CD14-positive monocyte (primary cell): ENCODE measurements at regions not wholly inside any gene's neighbourhood (a gene's known extent, or its start where the extent isn't known, plus 50 kb on each side); places are given as distances from the start of the nearest gene placed in this dataset.

ENCODE experiments used
- DNase-seq, 3 donors: peaks; one replicate each; pipeline ENCODE4 v3.0.0-alpha.2; 2011 to 2022
- H2AFZ ChIP-seq: 2 replicates; pipeline ENCODE4 v1.6.0; 2012; ENCODE audit warnings: mild to moderate bottlenecking, low read depth, low read length, inconsistent platforms; ENCODE audit not compliant: insufficient read depth, poor library complexity, severe bottlenecking
- H3K27ac ChIP-seq, 2 donors: 1 replicate in 1 of 2; 2 replicates in 1 of 2; pipeline ENCODE4 v1.5.1; 2012 to 2013; ENCODE audit warnings: low read length in 2 of 2, control low read depth in 1 of 2, inconsistent platforms in 1 of 2, low read depth in 1 of 2, mild to moderate bottlenecking in 1 of 2
- H3K27me3 ChIP-seq, 2 donors: one replicate each; pipeline versions ENCODE4 v1.6.0 to v1.6.1; 2011 to 2013; ENCODE audit warnings: low read length in 2 of 2; ENCODE audit not compliant: control insufficient read depth in 2 of 2, insufficient read depth in 2 of 2
- H3K36me3 ChIP-seq, 2 donors: replicated peaks in 1 of 2; 1 replicate in 1 of 2; 2 replicates in 1 of 2; pipeline versions ENCODE4 v1.5.1 to v1.6.1; 2012 to 2013; ENCODE audit warnings: low read length in 2 of 2, control low read depth in 1 of 2, inconsistent platforms in 1 of 2, mild to moderate bottlenecking in 1 of 2; ENCODE audit not compliant: insufficient read depth in 2 of 2, control insufficient read depth in 1 of 2
- H3K4me1 ChIP-seq, 2 donors: 1 replicate in 1 of 2; 2 replicates in 1 of 2; pipeline versions ENCODE4 v1.5.1 to v1.6.1; 2012 to 2013; ENCODE audit warnings: low read length in 2 of 2, control low read depth in 1 of 2, inconsistent platforms in 1 of 2, mild to moderate bottlenecking in 1 of 2, moderate library complexity in 1 of 2; ENCODE audit not compliant: insufficient read depth in 2 of 2, control insufficient read depth in 1 of 2
- H3K4me2 ChIP-seq: replicated peaks from 2 replicates; pipeline ENCODE3; 2012; ENCODE audit warnings: low read length, moderate library complexity, mild to moderate bottlenecking; ENCODE audit not compliant: poor library complexity, severe bottlenecking; ENCODE audit errors: extremely low read depth
- H3K4me3 ChIP-seq, 3 experiments: fragments of 200-600 bp in 1 of 3; sonication (generic) in 1 of 3; replicated peaks in 1 of 3; 1 replicate in 2 of 3; 2 replicates in 1 of 3; pipeline ENCODE4 v1.5.1; 2011 to 2013; ENCODE audit warnings: low read length in 3 of 3, mild to moderate bottlenecking in 3 of 3, control low read depth in 2 of 3, low read depth in 2 of 3, inconsistent platforms in 1 of 3, moderate library complexity in 1 of 3
- H3K79me2 ChIP-seq: 2 replicates; pipeline ENCODE4 v1.6.0; 2012; ENCODE audit warnings: mild to moderate bottlenecking, control low read depth, inconsistent platforms, low read length, moderate library complexity; ENCODE audit not compliant: insufficient read depth
- H3K9ac ChIP-seq: 2 replicates; pipeline ENCODE4 v1.6.0; 2017; ENCODE audit warnings: low read length, mild to moderate bottlenecking; ENCODE audit not compliant: insufficient read depth, poor library complexity, severe bottlenecking
- H3K9me3 ChIP-seq, 2 donors: replicated peaks in 1 of 2; 1 replicate in 1 of 2; 2 replicates in 1 of 2; pipeline versions ENCODE4 v1.5.1 to v1.6.1; 2012 to 2013; ENCODE audit warnings: low read length in 2 of 2, control low read depth in 1 of 2; ENCODE audit not compliant: control insufficient read depth in 1 of 2, insufficient read depth in 1 of 2
- H4K20me1 ChIP-seq: 2 replicates; pipeline ENCODE4 v1.6.0; 2012; ENCODE audit warnings: mild to moderate bottlenecking, low read length, control low read depth, moderate library complexity; ENCODE audit not compliant: insufficient read depth
- H3K27ac Mint-ChIP-seq, 7 donors: one replicate each; pipeline ENCODE4 v1.8.0; 2020; ENCODE audit warnings: mild to moderate bottlenecking in 7 of 7, mixed read lengths in 7 of 7, moderate library complexity in 6 of 7, inconsistent platforms in 2 of 7
- H3K27me3 Mint-ChIP-seq, 3 donors: one replicate each; pipeline ENCODE4 v1.8.0; 2021 to 2022; ENCODE audit warnings: low read depth in 3 of 3, mild to moderate bottlenecking in 3 of 3, mixed read lengths in 3 of 3, moderate library complexity in 3 of 3, inconsistent platforms in 1 of 3
- H3K36me3 Mint-ChIP-seq, 2 donors: one replicate each; pipeline ENCODE4 v1.8.0; 2020; ENCODE audit warnings: mixed read lengths in 2 of 2, inconsistent platforms in 1 of 2, mild to moderate bottlenecking in 1 of 2
- H3K4me1 Mint-ChIP-seq: one replicate; pipeline ENCODE4 v1.8.0; 2020; ENCODE audit warnings: mild to moderate bottlenecking, mixed read lengths
- H3K4me3 Mint-ChIP-seq, 2 donors: one replicate each; pipeline ENCODE4 v1.8.0; 2020; ENCODE audit warnings: mild to moderate bottlenecking in 2 of 2, mixed read lengths in 2 of 2, moderate library complexity in 1 of 2
- H3K9me3 Mint-ChIP-seq, 7 donors: one replicate each; pipeline ENCODE4 v1.8.0; 2020 to 2022; ENCODE audit warnings: mixed read lengths in 7 of 7, mild to moderate bottlenecking in 6 of 7, moderate library complexity in 6 of 7, inconsistent platforms in 2 of 7
- WGBS: methylation state at CpG from one replicate; pipeline ENCODE4 v1.1.5; 2013; ENCODE audit warnings: missing lambda C conversion rate; ENCODE audit not compliant: insufficient coverage; 5-methylcytosine and 5-hydroxymethylcytosine counted together
- intact Hi-C, 2 donors: fragments of 100-400 bp; cut with micrococcal nuclease; formaldehyde crosslinking; loops; one replicate each; pipeline versions ENCODE4 v1.15.0 to v1.15.1; 2023
- TF ChIP-seq, protein P1 (sequence below): fragments of 200-600 bp; IDR thresholded peaks from one replicate; pipeline ENCODE4 v1.8.0; 2022; ENCODE audit warnings: antibody characterized with exemption, mild to moderate bottlenecking

DNA sequence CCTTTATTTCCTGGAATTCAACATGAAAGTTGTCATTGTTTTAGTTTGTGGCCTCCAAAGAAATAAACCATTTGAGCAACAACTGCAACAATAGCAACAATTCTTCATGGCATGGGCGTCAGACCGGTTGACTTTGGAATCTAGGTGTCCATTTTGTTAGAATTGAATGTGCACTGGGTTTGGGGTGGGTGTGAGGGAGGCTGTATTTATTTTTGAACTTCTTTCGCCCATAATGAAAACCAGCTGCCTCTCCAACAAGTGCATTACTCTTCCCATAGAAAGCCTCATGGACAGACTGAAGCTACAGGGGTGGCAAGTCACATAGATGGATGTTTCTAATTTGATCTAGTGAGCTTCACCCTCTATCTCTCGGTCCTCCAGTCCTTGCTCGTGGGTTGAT is 85.4 kb downstream of the ADAMTS15 start:
- H3K27ac ChIP-seq, result no peak overlapping the region
- H3K36me3 ChIP-seq, result no peaks in the 10 kb centered on the region
- H3K4me2 ChIP-seq, result no peak overlapping the region
- H3K4me1 ChIP-seq, result no peaks in the 10 kb centered on the region
- no peaks in the 10 kb centered on the region for H4K20me1 ChIP-seq
- WGBS, result no CpG with 5 or more reads among the region's 5 CpGs
- no peaks in the 10 kb centered on the region for H3K79me2 ChIP-seq
- intact Hi-C loops, result no loop called here
- H3K4me3 ChIP-seq, result no peak overlapping the region
- H3K27me3 ChIP-seq, result no peaks in the 10 kb centered on the region
- H3K4me3 Mint-ChIP-seq, result no peak overlapping the region
- H3K36me3 Mint-ChIP-seq, result no peaks in the 10 kb centered on the region
- peaks cover 3 to 7% (median 4%) of the 10 kb centered on the region in 3 donors for H3K27me3 Mint-ChIP-seq
- peaks cover 0 to 1% (median 0%) of the 10 kb centered on the region in 7 donors for H3K9me3 Mint-ChIP-seq
- DNase-seq, result no peak
- TF ChIP-seq, protein P1, sequence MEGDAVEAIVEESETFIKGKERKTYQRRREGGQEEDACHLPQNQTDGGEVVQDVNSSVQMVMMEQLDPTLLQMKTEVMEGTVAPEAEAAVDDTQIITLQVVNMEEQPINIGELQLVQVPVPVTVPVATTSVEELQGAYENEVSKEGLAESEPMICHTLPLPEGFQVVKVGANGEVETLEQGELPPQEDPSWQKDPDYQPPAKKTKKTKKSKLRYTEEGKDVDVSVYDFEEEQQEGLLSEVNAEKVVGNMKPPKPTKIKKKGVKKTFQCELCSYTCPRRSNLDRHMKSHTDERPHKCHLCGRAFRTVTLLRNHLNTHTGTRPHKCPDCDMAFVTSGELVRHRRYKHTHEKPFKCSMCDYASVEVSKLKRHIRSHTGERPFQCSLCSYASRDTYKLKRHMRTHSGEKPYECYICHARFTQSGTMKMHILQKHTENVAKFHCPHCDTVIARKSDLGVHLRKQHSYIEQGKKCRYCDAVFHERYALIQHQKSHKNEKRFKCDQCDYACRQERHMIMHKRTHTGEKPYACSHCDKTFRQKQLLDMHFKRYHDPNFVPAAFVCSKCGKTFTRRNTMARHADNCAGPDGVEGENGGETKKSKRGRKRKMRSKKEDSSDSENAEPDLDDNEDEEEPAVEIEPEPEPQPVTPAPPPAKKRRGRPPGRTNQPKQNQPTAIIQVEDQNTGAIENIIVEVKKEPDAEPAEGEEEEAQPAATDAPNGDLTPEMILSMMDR, result no peak
- H2AFZ ChIP-seq, result no peak overlapping the region
- H3K9ac ChIP-seq, result no peak overlapping the region
- H3K9me3 ChIP-seq, result no peaks in the 10 kb centered on the region
- H3K4me1 Mint-ChIP-seq, result no peaks in the 10 kb centered on the region
- H3K27ac Mint-ChIP-seq, result no peak overlapping the region

DNA sequence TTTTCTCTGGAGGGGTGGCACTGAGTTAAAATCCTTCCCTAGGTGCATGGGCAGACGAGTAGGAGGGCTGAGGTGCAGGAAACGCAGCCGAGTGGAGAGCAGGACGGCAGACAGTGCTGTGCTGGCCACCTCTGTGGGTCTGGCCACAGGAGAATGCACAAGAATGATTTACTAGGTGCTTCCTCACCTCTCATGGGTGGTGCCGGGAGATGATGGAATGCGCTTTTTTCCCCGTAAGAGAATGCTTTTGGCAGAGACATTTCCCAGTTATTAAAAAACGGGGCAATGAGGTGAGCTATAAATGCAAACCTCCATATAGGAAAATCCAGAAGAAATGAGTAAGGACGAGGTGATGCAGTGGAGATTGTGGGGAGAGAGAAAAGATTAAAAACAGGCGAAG is 86.1 kb downstream of the ADAMTS15 start:
- 96% methylated on average over 7 of the region's 10 CpGs for WGBS

More for the DNA sequence above, 86.1 kb downstream of the ADAMTS15 start:
- TF ChIP-seq, protein P1, result no peak
- no peaks in the 10 kb centered on the region for H4K20me1 ChIP-seq
- no peaks in the 10 kb centered on the region for H3K36me3 Mint-ChIP-seq
- H3K4me1 Mint-ChIP-seq, result no peaks in the 10 kb centered on the region
- peaks cover 3 to 7% (median 4%) of the 10 kb centered on the region in 3 donors for H3K27me3 Mint-ChIP-seq
- no peak overlapping the region for H2AFZ ChIP-seq
- H3K27me3 ChIP-seq, result no peaks in the 10 kb centered on the region
- no peaks in the 10 kb centered on the region for H3K36me3 ChIP-seq
- intact Hi-C loops, result no loop called here
- H3K79me2 ChIP-seq, result no peaks in the 10 kb centered on the region
- H3K4me3 Mint-ChIP-seq, result no peak overlapping the region
- H3K4me3 ChIP-seq, result no peak overlapping the region
- peaks cover 0 to 1% (median 0%) of the 10 kb centered on the region in 7 donors for H3K9me3 Mint-ChIP-seq
- H3K27ac Mint-ChIP-seq, result no peak overlapping the region
- H3K27ac ChIP-seq, result no peak overlapping the region
- no peaks in the 10 kb centered on the region for H3K9me3 ChIP-seq
- no peak overlapping the region for H3K9ac ChIP-seq
- H3K4me1 ChIP-seq, result no peaks in the 10 kb centered on the region
- DNase-seq, result no peak
- H3K4me2 ChIP-seq, result no peak overlapping the region
